ENCODE measurements at regions not wholly inside any gene's neighbourhood (a gene's known extent, or its start where the extent isn't known, plus 50 kb on each side); places are given as distances from the start of the nearest gene placed in this dataset.

DNA sequence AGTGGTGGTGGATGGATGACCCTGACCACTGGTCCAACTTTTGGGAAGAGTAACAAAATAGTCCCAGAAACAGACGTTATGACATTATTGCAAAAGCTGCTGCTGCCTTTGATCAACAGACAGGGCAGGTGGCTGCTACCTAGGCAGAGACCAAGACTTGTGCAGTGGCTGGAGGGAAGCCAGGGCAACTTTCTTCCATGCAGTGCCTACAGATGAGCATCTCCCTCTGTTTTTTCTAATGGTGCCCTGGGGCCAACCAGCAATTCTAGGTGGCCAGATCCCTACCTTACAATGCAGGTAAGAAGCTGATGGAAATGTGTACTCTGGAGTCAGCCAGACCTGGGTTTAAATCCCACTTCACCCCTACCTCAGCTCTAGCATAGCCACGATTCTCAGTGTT lies 283.1 kb upstream of the POU3F1 start:
- TF ChIP-seq, protein P1, sequence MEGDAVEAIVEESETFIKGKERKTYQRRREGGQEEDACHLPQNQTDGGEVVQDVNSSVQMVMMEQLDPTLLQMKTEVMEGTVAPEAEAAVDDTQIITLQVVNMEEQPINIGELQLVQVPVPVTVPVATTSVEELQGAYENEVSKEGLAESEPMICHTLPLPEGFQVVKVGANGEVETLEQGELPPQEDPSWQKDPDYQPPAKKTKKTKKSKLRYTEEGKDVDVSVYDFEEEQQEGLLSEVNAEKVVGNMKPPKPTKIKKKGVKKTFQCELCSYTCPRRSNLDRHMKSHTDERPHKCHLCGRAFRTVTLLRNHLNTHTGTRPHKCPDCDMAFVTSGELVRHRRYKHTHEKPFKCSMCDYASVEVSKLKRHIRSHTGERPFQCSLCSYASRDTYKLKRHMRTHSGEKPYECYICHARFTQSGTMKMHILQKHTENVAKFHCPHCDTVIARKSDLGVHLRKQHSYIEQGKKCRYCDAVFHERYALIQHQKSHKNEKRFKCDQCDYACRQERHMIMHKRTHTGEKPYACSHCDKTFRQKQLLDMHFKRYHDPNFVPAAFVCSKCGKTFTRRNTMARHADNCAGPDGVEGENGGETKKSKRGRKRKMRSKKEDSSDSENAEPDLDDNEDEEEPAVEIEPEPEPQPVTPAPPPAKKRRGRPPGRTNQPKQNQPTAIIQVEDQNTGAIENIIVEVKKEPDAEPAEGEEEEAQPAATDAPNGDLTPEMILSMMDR (IDR thresholded peaks at IDR 0.05; ENCODE audit: low read depth, low read length, poor library complexity, severe bottlenecking), result no peak
- TF ChIP-seq EZH2phosphoT487 (IDR thresholded peaks at IDR 0.05; ENCODE audit: borderline replicate concordance, low read length), result no peak

All from DOHH2 (cell line).